ENCODE measurements at regions not wholly inside any gene's neighbourhood (a gene's known extent, or its start where the extent isn't known, plus 50 kb on each side); places are given as distances from the start of the nearest gene placed in this dataset.
"Not testable (repeated sequence)": the region's sequence is repeated elsewhere in the genome, so short reads cannot be mapped to it uniquely, and the experiment has no call there.

DNA sequence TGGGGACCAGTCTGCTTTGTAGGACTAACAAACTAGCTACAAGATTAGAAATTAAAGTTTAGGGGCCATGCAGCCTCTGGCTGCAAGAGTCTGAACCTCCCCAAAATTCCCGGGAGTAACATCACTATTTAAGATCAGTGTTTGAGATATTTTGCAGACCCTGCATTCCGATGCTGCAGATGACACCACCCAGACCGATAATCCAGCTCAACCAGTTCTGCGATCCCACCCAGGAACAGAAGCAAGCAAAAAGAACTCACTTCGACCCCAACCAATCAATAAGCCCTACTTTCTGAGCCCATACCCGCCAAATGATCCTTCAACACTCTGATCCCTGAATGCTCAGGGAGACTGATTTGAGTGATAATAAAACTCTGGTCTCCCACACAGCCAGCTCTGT, 877.8 kb downstream of the FAT4 start:
- H3K27me3 ChIP-seq (replicated peaks in 1 of 2; ENCODE audit: control insufficient read depth in 2 of 2, insufficient read depth in 2 of 2, low read length in 1 of 2): no peaks in the 10 kb centered on the region
- intact Hi-C loops (cut with micrococcal nuclease; ENCODE audit: unreplicated experiment): no loop called here
- ATAC-seq (no peak), DNase-seq (ENCODE audit: low read depth, low spot score) (no peak), FAIRE-seq (no peak)
- 30% methylated on average over 6 of the region's 6 CpGs for WGBS (ENCODE audit: insufficient coverage, insufficient replicate concordance, low lambda C conversion rate, missing lambda C conversion rate)
- no peaks in the 10 kb centered on the region for H3K4me1 ChIP-seq (ENCODE audit: control insufficient read depth, insufficient read depth, low read length)
- no peak overlapping the region for H2AFZ ChIP-seq (ENCODE audit: control insufficient read depth, low read depth, low read length)
- H3K79me2 ChIP-seq (ENCODE audit: control insufficient read depth, insufficient read depth, low read length): no peaks in the 10 kb centered on the region
- H3K4me2 ChIP-seq (ENCODE audit: control insufficient read depth, insufficient read depth): no peak overlapping the region
- RAD21 ChIA-PET (ENCODE audit: unreplicated experiment): no interaction called here
- no peaks in the 10 kb centered on the region for H3K9me3 ChIP-seq (replicated peaks; ENCODE audit: control insufficient read depth, insufficient read depth, low read length)
- in situ Hi-C loops (cut with MboI): no loop called here
- no peak for TF ChIP-seq TBL1XR1 (IDR thresholded peaks at IDR 0.05; ENCODE audit: low read depth, low read length)
- TF ChIP-seq RBBP5 (conservative IDR thresholded peaks at IDR 0.05): no peak
- no peak for TF ChIP-seq ZNF217 (IDR thresholded peaks at IDR 0.05)
- TF ChIP-seq BCL11A (IDR thresholded peaks at IDR 0.05; ENCODE audit: low read depth, low read length): no peak
- no peak for TF ChIP-seq JUND (IDR thresholded peaks at IDR 0.05; ENCODE audit: low read depth, low read length)
- TF ChIP-seq GABPA (IDR thresholded peaks at IDR 0.05; ENCODE audit: low read depth): no peak
- TF ChIP-seq DPF2 (IDR thresholded peaks at IDR 0.05): no peak
- TF ChIP-seq MXI1 (IDR thresholded peaks at IDR 0.05; ENCODE audit: low read depth, low read length): no peak
- TF ChIP-seq CREB1 (IDR thresholded peaks at IDR 0.05; ENCODE audit: low read depth): no peak
- no peak for TF ChIP-seq CBX3 (IDR thresholded peaks at IDR 0.05; ENCODE audit: borderline replicate concordance, low read depth)
- TF ChIP-seq HDAC2 (IDR thresholded peaks at IDR 0.05): no peak
- no peak for TF ChIP-seq CREM (IDR thresholded peaks at IDR 0.05; ENCODE audit: low read depth)
- no peak for TF ChIP-seq BHLHE40 (IDR thresholded peaks at IDR 0.05; ENCODE audit: borderline replicate concordance in 1 of 2, low read depth in 2 of 2, low read length in 1 of 2)
- TF ChIP-seq SP1 (IDR thresholded peaks at IDR 0.05; ENCODE audit: low read depth, low read length): no peak
- H3K27ac ChIP-seq (ENCODE audit: control insufficient read depth, insufficient read depth): no peak overlapping the region
- POLR2A ChIA-PET: no interaction called here
- CTCF ChIA-PET: interaction anchor here (0.6 to 0.8 kb wide), 2 partner anchors 49 to 154 kb away, joined by 3 read pairs; no protein-coding TSS in a partner anchor
- H3K4me3 ChIP-seq: no peak overlapping the region
- H3K36me3 ChIP-seq (ENCODE audit: control insufficient read depth in 2 of 2, insufficient read depth in 2 of 2, low read length in 1 of 2): no peaks in the 10 kb centered on the region
- H3K9ac ChIP-seq (ENCODE audit: control insufficient read depth, insufficient read depth, low read length): no peak overlapping the region
- BruUV-seq (replicated peaks): no TSS peak
- no peaks in the 10 kb centered on the region for H4K20me1 ChIP-seq (ENCODE audit: control insufficient read depth, insufficient read depth)
- SMC1A ChIA-PET (ENCODE audit: uncharacterized antibody, unreplicated experiment): no interaction called here

DNA sequence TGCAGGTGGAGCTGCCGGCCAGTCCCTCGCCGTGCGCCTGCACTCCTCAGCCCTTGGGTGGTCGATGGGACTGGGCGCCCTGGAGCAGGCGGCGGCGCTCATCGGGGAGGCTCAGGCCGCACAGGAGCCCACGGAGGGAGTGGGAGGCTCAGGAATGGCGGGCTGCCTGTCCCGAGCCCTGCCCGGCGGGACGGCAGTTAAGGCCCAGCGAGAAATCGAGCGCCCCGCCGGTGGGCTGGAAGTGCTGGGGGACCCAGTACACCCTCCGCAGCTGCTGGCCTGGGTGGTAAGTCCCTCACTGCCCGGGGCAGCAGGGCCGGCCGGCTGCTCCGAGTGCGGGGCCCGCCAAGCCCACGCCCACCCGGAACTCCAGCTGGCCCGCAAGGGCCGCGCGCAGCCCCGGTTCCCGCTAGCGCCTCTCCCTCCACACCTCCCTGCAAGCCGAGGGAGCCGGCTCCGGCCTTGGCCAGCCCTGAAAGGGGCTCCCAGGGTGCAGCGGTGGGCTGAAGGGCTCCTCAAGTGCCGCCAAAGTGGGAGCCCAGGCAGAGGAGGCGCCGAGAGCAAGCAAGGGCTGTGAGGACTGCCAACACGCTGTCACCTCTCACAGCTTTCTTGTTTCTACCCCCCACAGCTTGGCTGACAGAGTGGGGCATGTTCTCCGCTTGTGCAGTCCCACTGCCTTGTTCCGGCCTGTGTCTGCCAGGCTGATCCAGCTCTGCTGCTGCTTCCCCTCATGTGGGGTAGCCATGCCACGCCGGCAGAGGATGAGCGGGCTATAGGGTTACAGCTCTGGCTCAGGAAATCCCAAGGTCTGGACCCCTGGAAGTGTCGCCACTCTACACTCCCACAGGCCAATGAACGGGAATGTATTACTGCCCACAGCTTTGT, 886.7 kb downstream of the FAT4 start:
- WGBS (ENCODE audit: insufficient coverage, insufficient replicate concordance, low lambda C conversion rate, missing lambda C conversion rate): 74% methylated on average over 43 of the region's 53 CpGs
- CTCF ChIA-PET; H4K20me1 ChIP-seq (ENCODE audit: control insufficient read depth, insufficient read depth); H3K36me3 ChIP-seq (ENCODE audit: control insufficient read depth in 2 of 2, insufficient read depth in 2 of 2, low read length in 1 of 2); BruUV-seq (replicated peaks); FAIRE-seq; RAD21 ChIA-PET (ENCODE audit: unreplicated experiment); H3K9ac ChIP-seq (ENCODE audit: control insufficient read depth, insufficient read depth, low read length); H3K27ac ChIP-seq (ENCODE audit: control insufficient read depth, insufficient read depth); H3K4me3 ChIP-seq; H3K4me1 ChIP-seq (ENCODE audit: control insufficient read depth, insufficient read depth, low read length); H3K4me2 ChIP-seq (ENCODE audit: control insufficient read depth, insufficient read depth); ATAC-seq; H2AFZ ChIP-seq (ENCODE audit: control insufficient read depth, low read depth, low read length); in situ Hi-C loops (cut with MboI); H3K27me3 ChIP-seq (replicated peaks in 1 of 2; ENCODE audit: control insufficient read depth in 2 of 2, insufficient read depth in 2 of 2, low read length in 1 of 2); DNase-seq (ENCODE audit: low read depth, low spot score); intact Hi-C loops (cut with micrococcal nuclease; ENCODE audit: unreplicated experiment); H3K9me3 ChIP-seq (replicated peaks; ENCODE audit: control insufficient read depth, insufficient read depth, low read length); POLR2A ChIA-PET; H3K79me2 ChIP-seq (ENCODE audit: control insufficient read depth, insufficient read depth, low read length): not testable (repeated sequence)
- SMC1A ChIA-PET (ENCODE audit: uncharacterized antibody, unreplicated experiment): interaction anchor here (1.2 kb wide), 1 partner anchor 12 kb away, joined by 3 read pairs; no protein-coding TSS in a partner anchor
